CD4-positive, alpha-beta memory T cell (primary cell): ENCODE measurements at regions not wholly inside any gene's neighbourhood (a gene's known extent, or its start where the extent isn't known, plus 50 kb on each side); places are given as distances from the start of the nearest gene placed in this dataset.

Source experiments
- CTCF ChIA-PET: fragments of 350-600 bp; sonication (Branson Sonifier 250); formaldehyde crosslinking; loops from one replicate; lab custom pipeline; 2021; ENCODE audit warnings: inconsistent platforms; ENCODE audit not compliant: partially characterized antibody; lab: Charles Lee
- POLR2A ChIA-PET: fragments of 350-600 bp; sonication (Branson Sonifier 250); formaldehyde crosslinking; loops from one replicate; lab custom pipeline; 2021; ENCODE audit not compliant: partially characterized antibody; lab: Charles Lee
- DNase-seq, 5 donors: peaks; one replicate each; pipeline versions ENCODE4 v3.0.0 to v3.0.0-alpha.2; 2020 to 2022; ENCODE audit warnings: mixed read lengths in 1 of 5
- H3K27ac ChIP-seq: one replicate; pipeline ENCODE4 v1.7.0; 2013; ENCODE audit warnings: low read depth, low read length
- H3K27me3 ChIP-seq: 2 replicates; pipeline ENCODE4 v1.7.0; 2013; ENCODE audit warnings: mild to moderate bottlenecking, low read length, moderate library complexity; ENCODE audit not compliant: insufficient read depth
- H3K36me3 ChIP-seq: 2 replicates; pipeline ENCODE4 v1.7.0; 2013; ENCODE audit warnings: mild to moderate bottlenecking, low read length, moderate library complexity; ENCODE audit not compliant: insufficient read depth
- H3K4me1 ChIP-seq: 2 replicates; pipeline ENCODE4 v1.7.0; 2013; ENCODE audit warnings: mild to moderate bottlenecking, low read length, moderate library complexity; ENCODE audit not compliant: insufficient read depth
- H3K4me3 ChIP-seq, 2 donors: one replicate each; pipeline ENCODE4 v1.7.0; 2013; ENCODE audit warnings: low read length in 2 of 2, mild to moderate bottlenecking in 1 of 2
- H3K9me3 ChIP-seq, 2 donors: one replicate each; pipeline ENCODE4 v1.7.0; 2013; ENCODE audit warnings: low read length in 2 of 2, control low read depth in 1 of 2; ENCODE audit not compliant: control insufficient read depth in 1 of 2
- H3K27ac Mint-ChIP-seq, 7 donors: one replicate each; pipeline ENCODE4 v1.8.0; 2020 to 2021; ENCODE audit warnings: mixed read lengths in 7 of 7, mild to moderate bottlenecking in 6 of 7, inconsistent platforms in 3 of 7, moderate library complexity in 3 of 7
- H3K27me3 Mint-ChIP-seq, 2 donors: one replicate each; pipeline ENCODE4 v1.8.0; 2020 to 2021; ENCODE audit warnings: mixed read lengths in 2 of 2
- H3K36me3 Mint-ChIP-seq, 2 donors: one replicate each; pipeline ENCODE4 v1.8.0; 2020 to 2021; ENCODE audit warnings: mixed read lengths in 2 of 2, inconsistent platforms in 1 of 2, mild to moderate bottlenecking in 1 of 2
- H3K4me1 Mint-ChIP-seq, 4 donors: one replicate each; pipeline ENCODE4 v1.8.0; 2020 to 2021; ENCODE audit warnings: mixed read lengths in 4 of 4, mild to moderate bottlenecking in 1 of 4
- H3K4me3 Mint-ChIP-seq, 8 donors: one replicate each; pipeline ENCODE4 v1.8.0; 2020 to 2021; ENCODE audit warnings: mixed read lengths in 8 of 8, mild to moderate bottlenecking in 7 of 8, moderate library complexity in 6 of 8, inconsistent platforms in 3 of 8
- H3K9me3 Mint-ChIP-seq, 8 donors: one replicate each; pipeline ENCODE4 v1.8.0; 2020 to 2021; ENCODE audit warnings: mixed read lengths in 8 of 8, mild to moderate bottlenecking in 5 of 8, inconsistent platforms in 3 of 8, moderate library complexity in 1 of 8
- intact Hi-C: fragments of 100-400 bp; cut with micrococcal nuclease; formaldehyde crosslinking; loops from one replicate; pipeline ENCODE4 v1.15.1; 2023

DNA sequence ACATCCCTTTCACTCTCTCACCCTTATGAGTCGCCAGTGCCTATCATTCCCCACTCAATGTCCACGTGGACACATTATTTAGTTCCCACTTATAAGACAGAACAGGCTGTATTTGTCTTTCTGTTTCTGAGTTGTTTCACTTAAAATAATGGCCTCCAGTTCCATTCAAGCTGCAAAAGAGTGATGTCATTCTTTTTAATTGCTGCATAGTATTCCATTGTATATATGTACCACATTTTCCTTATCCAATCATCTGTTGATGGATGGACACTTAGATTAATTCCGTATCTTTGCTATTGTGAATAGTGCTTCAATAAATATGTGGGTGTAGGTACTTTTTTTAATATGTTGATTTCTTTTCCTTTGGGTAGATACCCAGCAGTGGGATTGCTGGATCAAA lies 79.1 kb downstream of the ZNF365 start:
- Mint-ChIP-seq H3K27ac (no peak overlapping the region), H3K4me1 (peaks cover 6 to 19% (median 12%) of the 10 kb centered on the region in 4 donors), H3K9me3 (peaks cover 0 to 5% (median under 1%) of the 10 kb centered on the region in 8 donors), H3K36me3 (peaks cover 0 to 4% of the 10 kb centered on the region in 2 donors), H3K27me3 (peaks cover 3 to 4% of the 10 kb centered on the region in 2 donors), H3K4me3 (no peak overlapping the region)
- ChIA-PET CTCF (no interaction called here), POLR2A (no interaction called here)
- H3K9me3 ChIP-seq: no peaks in the 10 kb centered on the region
- intact Hi-C loops: no loop called here
- H3K36me3 ChIP-seq: no peaks in the 10 kb centered on the region
- peaks cover 6% of the 10 kb centered on the region for H3K4me1 ChIP-seq
- no peak for DNase-seq
- no peak overlapping the region for H3K27ac ChIP-seq
- H3K27me3 ChIP-seq: no peaks in the 10 kb centered on the region
- H3K4me3 ChIP-seq: no peak overlapping the region

DNA sequence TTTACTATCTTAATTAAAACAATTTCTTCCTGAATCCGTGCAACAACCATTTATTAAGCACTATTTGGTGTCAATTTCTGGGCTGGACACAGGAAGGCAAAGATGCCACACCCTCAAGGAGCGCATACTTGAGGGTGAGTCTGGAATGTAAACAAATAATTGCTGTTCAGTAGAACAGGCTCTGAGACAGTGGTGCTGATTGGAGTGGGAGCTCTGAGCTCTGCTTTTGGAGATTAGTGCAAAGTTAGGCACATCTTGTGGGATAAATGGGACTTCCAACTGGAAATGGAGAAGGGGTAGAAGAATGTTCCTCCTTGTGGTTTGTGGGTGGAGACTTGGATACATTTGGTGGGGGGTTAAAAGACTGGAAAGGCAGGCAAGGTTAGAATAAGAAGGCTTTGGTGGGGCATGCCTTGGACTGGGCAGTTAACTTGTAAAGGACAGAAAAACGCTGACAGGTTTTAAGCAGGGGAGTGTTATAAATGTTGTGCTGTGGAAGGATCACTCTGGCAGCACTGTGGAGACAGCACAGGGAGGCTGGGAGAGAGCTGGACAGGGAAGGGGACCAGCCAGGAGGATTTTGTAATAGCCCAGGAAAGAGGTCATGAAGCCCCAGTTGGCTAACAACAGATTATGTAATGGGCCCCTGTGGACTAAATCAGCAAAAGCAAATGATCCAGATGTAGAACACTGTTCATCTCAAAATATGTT lies 80.7 kb downstream of the ZNF365 start:
- Histone ChIP-seq H3K27me3 (no peaks in the 10 kb centered on the region), H3K4me1 (peaks cover 6% of the 10 kb centered on the region), H3K4me3 (no peak overlapping the region), H3K9me3 (no peaks in the 10 kb centered on the region), H3K36me3 (no peaks in the 10 kb centered on the region), H3K27ac (no peak overlapping the region)
- CTCF ChIA-PET: no interaction called here
- peaks cover 6 to 19% (median 12%) of the 10 kb centered on the region in 4 donors for H3K4me1 Mint-ChIP-seq
- H3K27ac Mint-ChIP-seq: peak overlapping the region in 1 of 7 donors; percentile 66
- H3K4me3 Mint-ChIP-seq: no peak overlapping the region
- DNase-seq: no peak
- peaks cover 0 to 5% (median under 1%) of the 10 kb centered on the region in 8 donors for H3K9me3 Mint-ChIP-seq
- intact Hi-C loops: no loop called here
- H3K27me3 Mint-ChIP-seq: peaks cover 3 to 4% of the 10 kb centered on the region in 2 donors
- H3K36me3 Mint-ChIP-seq: peaks cover 0 to 4% of the 10 kb centered on the region in 2 donors
- POLR2A ChIA-PET: no interaction called here

DNA sequence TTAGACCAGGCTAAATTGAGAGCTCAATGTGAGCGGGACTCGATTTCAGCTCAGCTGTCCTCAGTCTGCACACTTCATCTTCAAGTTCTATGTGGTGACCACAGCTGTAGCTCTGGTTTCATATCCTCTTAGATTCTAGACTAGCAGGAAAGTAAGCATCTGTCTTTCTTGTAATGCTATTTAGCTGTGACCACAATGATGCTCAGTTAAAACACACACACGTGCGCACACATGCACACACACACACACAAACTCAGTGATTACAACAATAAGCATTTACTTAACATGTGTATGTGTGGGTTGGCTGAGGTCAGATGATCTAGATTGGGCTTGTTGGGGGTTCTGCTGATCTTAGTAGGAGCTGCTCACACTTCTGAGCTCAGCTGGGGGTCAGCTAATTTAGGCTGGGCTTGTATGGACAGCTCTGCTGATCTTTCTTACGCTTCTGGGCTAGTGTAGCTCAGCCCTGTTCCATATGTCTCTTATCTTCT lies 82.5 kb downstream of the ZNF365 start:
- DNase-seq: no peak

GRCh38 chr10:62457196-62457595 lies 83.0 kb downstream of the ZNF365 start:
- peaks cover 6% of the 10 kb centered on the region for H3K4me1 ChIP-seq
- no peak overlapping the region for H3K27ac Mint-ChIP-seq
- H3K4me3 Mint-ChIP-seq: no peak overlapping the region
- H3K9me3 ChIP-seq: no peaks in the 10 kb centered on the region
- H3K36me3 ChIP-seq: no peaks in the 10 kb centered on the region
- H3K9me3 Mint-ChIP-seq: peaks cover 0 to 5% (median under 1%) of the 10 kb centered on the region in 8 donors
- H3K36me3 Mint-ChIP-seq: peaks cover 0 to 9% of the 10 kb centered on the region in 2 donors
- intact Hi-C loops: no loop called here
- H3K27me3 Mint-ChIP-seq: peaks cover 2 to 4% of the 10 kb centered on the region in 2 donors
- DNase-seq: no peak
- ChIA-PET POLR2A (no interaction called here), CTCF (interaction anchor here (1.2 kb wide), 1 partner anchor 701 kb away, joined by 3 read pairs; no protein-coding TSS in a partner anchor)
- H3K27me3 ChIP-seq: no peaks in the 10 kb centered on the region
- H3K4me1 Mint-ChIP-seq: peaks cover 6 to 19% (median 12%) of the 10 kb centered on the region in 4 donors
- H3K27ac ChIP-seq: no peak overlapping the region
- no peak overlapping the region for H3K4me3 ChIP-seq

More for the DNA sequence above, 82.5 kb downstream of the ZNF365 start:
- POLR2A ChIA-PET: no interaction called here
- peaks cover 0 to 5% (median under 1%) of the 10 kb centered on the region in 8 donors for H3K9me3 Mint-ChIP-seq
- peaks cover 6% of the 10 kb centered on the region for H3K4me1 ChIP-seq
- peaks cover 3 to 4% of the 10 kb centered on the region in 2 donors for H3K27me3 Mint-ChIP-seq
- peaks cover 0 to 4% of the 10 kb centered on the region in 2 donors for H3K36me3 Mint-ChIP-seq
- H3K27ac ChIP-seq: no peak overlapping the region
- no peaks in the 10 kb centered on the region for H3K36me3 ChIP-seq
- no peak overlapping the region for H3K4me3 ChIP-seq
- CTCF ChIA-PET: interaction anchor here (1.2 kb wide), 1 partner anchor 702 kb away, joined by 3 read pairs; no protein-coding TSS in a partner anchor
- no peaks in the 10 kb centered on the region for H3K27me3 ChIP-seq
- no peaks in the 10 kb centered on the region for H3K9me3 ChIP-seq
- H3K4me1 Mint-ChIP-seq: peaks cover 6 to 19% (median 12%) of the 10 kb centered on the region in 4 donors
- H3K27ac Mint-ChIP-seq: no peak overlapping the region
- H3K4me3 Mint-ChIP-seq: no peak overlapping the region
- intact Hi-C loops: no loop called here

DNA sequence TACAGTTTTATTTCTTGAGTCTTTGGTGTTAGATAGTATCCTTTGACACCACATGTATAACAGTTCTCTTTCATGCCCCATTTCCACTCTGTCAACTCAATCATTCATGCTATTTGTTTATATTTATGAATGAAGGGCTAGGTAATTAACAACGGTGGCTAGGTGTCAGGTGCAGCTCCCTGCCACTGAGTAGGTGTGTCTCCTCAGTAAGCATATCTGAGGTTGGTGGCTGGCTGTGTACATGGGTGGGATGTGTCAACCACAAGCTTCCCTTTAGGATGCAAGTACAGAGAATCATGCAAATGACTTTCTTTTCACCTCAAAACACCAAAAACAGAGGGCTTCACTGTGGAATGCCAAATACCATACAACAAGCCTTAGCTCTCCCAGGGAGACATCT lies 83.4 kb downstream of the ZNF365 start:
- Histone ChIP-seq H3K9me3 (no peaks in the 10 kb centered on the region), H3K27me3 (no peaks in the 10 kb centered on the region), H3K4me3 (no peak overlapping the region), H3K27ac (no peak overlapping the region), H3K36me3 (no peaks in the 10 kb centered on the region), H3K4me1 (peaks cover 6% of the 10 kb centered on the region)
- H3K4me3 Mint-ChIP-seq: no peak overlapping the region
- DNase-seq: no peak
- POLR2A ChIA-PET: no interaction called here
- H3K36me3 Mint-ChIP-seq: peaks cover 0 to 10% of the 10 kb centered on the region in 2 donors
- peaks cover 0 to 5% (median under 1%) of the 10 kb centered on the region in 8 donors for H3K9me3 Mint-ChIP-seq
- H3K27ac Mint-ChIP-seq: peak overlapping the region in 1 of 7 donors; percentile 17
- H3K4me1 Mint-ChIP-seq: peaks cover 6 to 19% (median 12%) of the 10 kb centered on the region in 4 donors
- CTCF ChIA-PET: no interaction called here
- H3K27me3 Mint-ChIP-seq: peaks cover 2 to 4% of the 10 kb centered on the region in 2 donors
- intact Hi-C loops: no loop called here

GRCh38 chr10:62459072-62459471 lies 84.9 kb downstream of the ZNF365 start:
- Mint-ChIP-seq H3K27ac (no peak overlapping the region), H3K9me3 (no peaks in the 10 kb centered on the region), H3K36me3 (peaks cover 0 to 10% of the 10 kb centered on the region in 2 donors), H3K4me3 (no peak overlapping the region), H3K4me1 (peaks cover 6 to 19% (median 12%) of the 10 kb centered on the region in 4 donors), H3K27me3 (peaks cover 2 to 4% of the 10 kb centered on the region in 2 donors)
- no peak overlapping the region for H3K4me3 ChIP-seq
- no peaks in the 10 kb centered on the region for H3K9me3 ChIP-seq
- DNase-seq: no peak
- intact Hi-C loops: no loop called here
- peaks cover 6% of the 10 kb centered on the region for H3K4me1 ChIP-seq
- H3K27ac ChIP-seq: no peak overlapping the region
- H3K27me3 ChIP-seq: no peaks in the 10 kb centered on the region
- no peaks in the 10 kb centered on the region for H3K36me3 ChIP-seq
- POLR2A ChIA-PET: no interaction called here
- CTCF ChIA-PET: no interaction called here

GRCh38 chr10:62459500-62459899 lies 85.3 kb downstream of the ZNF365 start:
- H3K4me1 ChIP-seq: peaks cover 6% of the 10 kb centered on the region
- H3K27me3 Mint-ChIP-seq: peaks cover 2 to 5% of the 10 kb centered on the region in 2 donors
- DNase-seq: no peak
- no peak overlapping the region for H3K4me3 ChIP-seq
- peaks cover 6 to 19% (median 12%) of the 10 kb centered on the region in 4 donors for H3K4me1 Mint-ChIP-seq
- H3K27ac Mint-ChIP-seq: no peak overlapping the region
- peaks cover 0 to 1% (median 0%) of the 10 kb centered on the region in 8 donors for H3K9me3 Mint-ChIP-seq
- H3K36me3 ChIP-seq: no peaks in the 10 kb centered on the region
- H3K4me3 Mint-ChIP-seq: no peak overlapping the region
- H3K36me3 Mint-ChIP-seq: peaks cover 0 to 11% of the 10 kb centered on the region in 2 donors
- H3K27me3 ChIP-seq: no peaks in the 10 kb centered on the region
- ChIA-PET POLR2A (no interaction called here), CTCF (no interaction called here)
- intact Hi-C loops: no loop called here
- H3K9me3 ChIP-seq: no peaks in the 10 kb centered on the region
- no peak overlapping the region for H3K27ac ChIP-seq
